DOHH2 (cell line): ENCODE measurements at regions not wholly inside any gene's neighbourhood (a gene's known extent, or its start where the extent isn't known, plus 50 kb on each side); places are given as distances from the start of the nearest gene placed in this dataset.

Experiments used
- EZH2phosphoT487 ChIP-seq: fragments of 200-600 bp; sonication (generic); IDR thresholded peaks from 2 replicates; pipeline ENCODE4 v1.6.1; 2017; ENCODE audit warnings: borderline replicate concordance, mild to moderate bottlenecking, antibody characterized with exemption, low read length, moderate library complexity, mixed read lengths
- TF ChIP-seq, protein P1 (sequence below): fragments of 200-600 bp; sonication (generic); IDR thresholded peaks from one replicate; pipeline ENCODE4 v1.5.1; 2014; ENCODE audit warnings: antibody characterized with exemption, mild to moderate bottlenecking, low read depth, low read length; ENCODE audit not compliant: poor library complexity, severe bottlenecking

DNA sequence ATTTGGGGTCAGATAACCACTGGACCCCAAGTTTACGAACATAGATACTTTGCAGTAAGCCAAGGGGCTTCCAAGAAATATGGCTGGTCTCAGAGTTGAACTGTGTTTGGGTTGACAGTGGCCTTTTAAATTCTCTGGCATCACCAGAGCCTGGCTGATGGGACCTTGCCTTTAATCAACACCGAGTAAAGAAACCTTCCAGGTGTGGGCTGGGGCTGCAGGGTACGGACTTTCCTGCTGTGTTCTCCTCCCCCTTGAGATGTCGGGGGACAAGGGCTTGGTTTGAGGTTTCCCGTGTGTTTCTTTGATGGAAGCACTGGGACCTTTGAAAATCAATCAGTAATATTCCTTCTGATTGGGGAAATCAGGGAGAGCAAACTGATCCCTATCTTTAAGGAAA lies 140.1 kb downstream of the MTX3 start:
- TF ChIP-seq, protein P1, sequence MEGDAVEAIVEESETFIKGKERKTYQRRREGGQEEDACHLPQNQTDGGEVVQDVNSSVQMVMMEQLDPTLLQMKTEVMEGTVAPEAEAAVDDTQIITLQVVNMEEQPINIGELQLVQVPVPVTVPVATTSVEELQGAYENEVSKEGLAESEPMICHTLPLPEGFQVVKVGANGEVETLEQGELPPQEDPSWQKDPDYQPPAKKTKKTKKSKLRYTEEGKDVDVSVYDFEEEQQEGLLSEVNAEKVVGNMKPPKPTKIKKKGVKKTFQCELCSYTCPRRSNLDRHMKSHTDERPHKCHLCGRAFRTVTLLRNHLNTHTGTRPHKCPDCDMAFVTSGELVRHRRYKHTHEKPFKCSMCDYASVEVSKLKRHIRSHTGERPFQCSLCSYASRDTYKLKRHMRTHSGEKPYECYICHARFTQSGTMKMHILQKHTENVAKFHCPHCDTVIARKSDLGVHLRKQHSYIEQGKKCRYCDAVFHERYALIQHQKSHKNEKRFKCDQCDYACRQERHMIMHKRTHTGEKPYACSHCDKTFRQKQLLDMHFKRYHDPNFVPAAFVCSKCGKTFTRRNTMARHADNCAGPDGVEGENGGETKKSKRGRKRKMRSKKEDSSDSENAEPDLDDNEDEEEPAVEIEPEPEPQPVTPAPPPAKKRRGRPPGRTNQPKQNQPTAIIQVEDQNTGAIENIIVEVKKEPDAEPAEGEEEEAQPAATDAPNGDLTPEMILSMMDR: no peak
- TF ChIP-seq EZH2phosphoT487: no peak
